Activated T-cell treated with anti-CD3 and anti-CD28 coated beads, Interleukin-2, amount 50 U/mL, for 24 hours (primary cell): ENCODE measurements at regions not wholly inside any gene's neighbourhood (a gene's known extent, or its start where the extent isn't known, plus 50 kb on each side); places are given as distances from the start of the nearest gene placed in this dataset.
"Not testable (repeated sequence)": the region's sequence is repeated elsewhere in the genome, so short reads cannot be mapped to it uniquely, and the experiment has no call there.

Experiments used
- DNase-seq: peaks from one replicate; pipeline ENCODE4 v3.0.0-alpha.2; 2020
- H3K27ac Mint-ChIP-seq: 2 replicates; pipeline ENCODE4 v1.8.0; 2020; ENCODE audit warnings: mild to moderate bottlenecking, mixed read lengths
- H3K27me3 Mint-ChIP-seq: 2 replicates; pipeline ENCODE4 v1.8.0; 2020; ENCODE audit warnings: mixed read lengths
- H3K36me3 Mint-ChIP-seq: 2 replicates; pipeline ENCODE4 v1.8.0; 2020; ENCODE audit warnings: low read depth, mixed read lengths
- H3K4me1 Mint-ChIP-seq: 2 replicates; pipeline ENCODE4 v1.8.0; 2020; ENCODE audit warnings: low read depth, mixed read lengths
- H3K4me3 Mint-ChIP-seq: 2 replicates; pipeline ENCODE4 v1.8.0; 2020; ENCODE audit warnings: mild to moderate bottlenecking, moderate library complexity, mixed read lengths
- H3K9me3 Mint-ChIP-seq: 2 replicates; pipeline ENCODE4 v1.8.0; 2020; ENCODE audit warnings: mixed read lengths

DNA sequence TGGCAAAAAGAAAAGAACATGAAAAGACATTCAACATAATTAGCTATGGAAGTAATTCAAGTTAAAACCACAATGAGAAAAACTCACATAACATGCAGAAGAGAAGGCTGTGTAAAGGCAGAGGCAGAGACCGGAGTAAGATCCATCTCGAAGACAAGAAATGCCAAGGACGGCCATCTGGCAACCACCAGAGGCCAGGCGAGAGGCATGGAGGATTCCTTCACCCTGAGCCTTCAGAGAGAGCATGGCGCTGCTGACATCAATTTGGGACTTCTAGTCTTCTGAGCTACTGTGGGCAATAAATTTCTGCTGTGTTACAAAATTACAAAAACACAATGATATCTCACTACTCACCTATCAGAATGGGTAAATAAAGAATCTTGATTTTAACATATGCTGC is 381.0 kb downstream of the TSHZ3 start:
- Mint-ChIP-seq H3K27me3 (peaks cover 14% of the 10 kb centered on the region), H3K4me3 (no peak overlapping the region), H3K9me3 (peaks cover 3% of the 10 kb centered on the region), H3K36me3 (no peaks in the 10 kb centered on the region), H3K4me1 (no peaks in the 10 kb centered on the region), H3K27ac (no peak overlapping the region)
- no peak for DNase-seq

DNA sequence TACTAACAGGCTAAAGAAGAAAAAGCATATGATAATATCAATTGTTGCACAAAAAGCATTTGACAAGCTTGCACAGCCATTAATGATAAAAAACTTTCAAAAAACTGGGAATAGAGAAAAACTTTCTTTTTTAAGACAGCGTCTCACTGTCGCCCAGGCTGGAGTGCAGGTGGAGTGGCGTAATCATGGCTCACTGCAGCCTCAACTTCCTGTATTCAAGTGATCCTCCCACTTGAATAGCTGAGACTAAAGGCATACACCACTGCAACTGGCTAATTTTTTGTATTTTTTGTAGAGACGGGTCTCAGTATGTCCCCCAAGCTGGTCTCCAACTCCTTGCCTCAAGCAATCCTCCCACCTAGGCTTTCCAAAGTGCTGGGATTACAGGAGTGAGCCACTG is 382.8 kb downstream of the TSHZ3 start:
- Mint-ChIP-seq H3K27me3 (peaks cover 8% of the 10 kb centered on the region), H3K4me3 (no peak overlapping the region), H3K36me3 (no peaks in the 10 kb centered on the region), H3K9me3 (peaks cover 3% of the 10 kb centered on the region), H3K4me1 (no peaks in the 10 kb centered on the region), H3K27ac (no peak overlapping the region)
- no peak for DNase-seq

DNA sequence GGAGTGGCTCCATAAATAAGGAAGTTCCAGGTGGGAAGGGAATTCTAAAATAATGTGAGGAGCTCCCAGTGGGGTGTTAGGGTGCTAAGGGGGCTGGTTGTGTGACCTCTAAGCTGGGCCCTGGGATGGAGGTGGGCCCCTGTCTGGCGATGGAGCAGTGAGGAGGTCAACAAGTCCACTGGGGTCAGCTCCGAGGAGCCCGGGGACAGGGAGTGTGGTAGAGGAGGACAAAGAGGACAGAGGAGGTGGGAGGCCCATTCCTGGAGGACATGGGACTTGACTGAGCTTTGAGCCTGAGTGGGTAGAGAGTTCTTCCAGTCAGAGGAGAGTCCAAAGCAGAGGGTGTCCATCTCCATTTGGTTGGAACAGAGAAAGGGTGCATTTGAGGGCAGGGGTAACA is 390.2 kb downstream of the TSHZ3 start:
- Mint-ChIP-seq H3K36me3 (no peaks in the 10 kb centered on the region), H3K4me3 (no peak overlapping the region), H3K27ac (no peak overlapping the region), H3K27me3 (peaks cover 33% of the 10 kb centered on the region), H3K9me3 (peaks cover 8% of the 10 kb centered on the region), H3K4me1 (no peaks in the 10 kb centered on the region)
- no peak for DNase-seq

DNA sequence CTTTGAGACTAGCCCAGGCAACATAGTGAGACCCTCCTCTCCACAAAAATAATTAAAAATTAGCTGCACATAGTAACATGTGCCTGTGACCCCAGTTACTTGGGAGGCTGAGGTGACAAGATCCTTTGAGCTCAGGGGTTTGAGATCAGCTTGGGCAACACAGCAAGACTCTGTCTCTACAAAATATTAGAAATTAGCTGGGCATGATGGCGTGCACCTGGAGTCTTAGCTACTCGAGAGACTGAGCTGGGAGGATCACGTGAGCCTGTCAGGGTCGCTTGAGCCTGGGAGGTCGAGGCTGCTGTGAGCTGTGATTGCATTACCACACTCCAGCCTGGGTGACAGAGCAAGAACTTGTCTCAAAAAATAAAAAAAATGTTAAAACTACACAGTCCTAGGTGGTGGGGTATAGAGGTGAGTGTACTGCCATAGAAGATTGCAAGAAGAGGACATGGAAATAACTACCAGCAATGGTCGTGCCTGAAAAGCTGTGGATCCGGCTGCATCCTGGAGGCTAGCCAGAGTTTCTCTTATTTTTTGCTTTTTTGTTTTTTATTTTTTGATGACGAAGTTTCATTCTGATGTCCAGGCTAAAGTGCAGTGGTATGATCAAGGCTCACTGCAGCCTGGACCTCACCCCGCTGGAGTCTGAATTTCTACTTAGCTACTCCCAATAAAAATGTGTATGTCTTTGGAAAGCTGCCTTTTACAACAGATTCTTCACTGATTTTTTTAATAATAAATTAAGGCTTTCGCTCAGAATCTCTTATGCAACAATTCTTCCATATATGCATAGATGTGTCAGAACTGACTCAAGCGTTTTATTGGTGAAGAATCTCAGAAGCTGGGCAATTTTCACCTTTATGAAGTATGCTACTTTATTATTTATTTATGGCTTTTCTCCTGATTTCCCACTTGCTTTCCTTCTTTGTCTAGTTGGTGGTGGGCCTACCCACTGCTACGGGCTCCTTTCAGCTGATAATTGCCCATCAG is 393.8 kb downstream of the TSHZ3 start:
- Mint-ChIP-seq H3K4me3 (no peak overlapping the region), H3K27ac (no peak overlapping the region), H3K4me1 (no peaks in the 10 kb centered on the region), H3K36me3 (no peaks in the 10 kb centered on the region), H3K27me3 (peaks cover 43% of the 10 kb centered on the region), H3K9me3 (no peaks in the 10 kb centered on the region)
- no peak for DNase-seq

DNA sequence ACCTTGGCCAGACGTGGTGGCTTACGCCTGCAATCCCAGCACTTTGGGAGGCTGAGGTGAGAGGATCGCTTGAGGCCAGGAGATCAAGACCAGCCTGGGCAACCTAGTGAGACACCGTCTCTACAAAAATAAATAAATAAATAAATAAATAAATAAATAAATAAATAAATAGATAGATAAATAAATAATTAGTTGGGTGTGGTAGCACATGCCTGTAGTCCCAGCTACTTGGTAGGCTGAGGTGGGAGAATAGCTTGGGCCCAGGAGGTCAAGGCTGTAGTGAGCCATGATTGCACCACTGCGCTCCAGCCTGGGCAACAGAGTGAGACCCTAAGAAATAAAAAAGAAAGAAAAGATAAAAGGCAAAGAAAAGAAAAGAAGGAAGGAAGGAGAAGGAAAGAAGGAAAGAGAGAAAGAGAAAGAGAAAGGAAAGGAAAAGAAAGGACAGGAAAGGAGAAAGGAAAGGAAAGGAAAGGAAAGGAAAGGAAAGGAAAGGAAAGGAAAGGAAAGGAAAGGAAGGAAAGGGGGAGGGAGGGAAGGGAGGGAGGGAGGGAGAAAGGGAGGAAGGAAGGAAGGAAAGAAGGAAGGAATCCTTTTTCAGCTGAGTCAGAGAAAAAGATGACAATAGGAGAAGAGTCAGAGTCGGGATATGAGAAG is 404.8 kb downstream of the TSHZ3 start:
- H3K27ac Mint-ChIP-seq: not testable (repeated sequence)

DNA sequence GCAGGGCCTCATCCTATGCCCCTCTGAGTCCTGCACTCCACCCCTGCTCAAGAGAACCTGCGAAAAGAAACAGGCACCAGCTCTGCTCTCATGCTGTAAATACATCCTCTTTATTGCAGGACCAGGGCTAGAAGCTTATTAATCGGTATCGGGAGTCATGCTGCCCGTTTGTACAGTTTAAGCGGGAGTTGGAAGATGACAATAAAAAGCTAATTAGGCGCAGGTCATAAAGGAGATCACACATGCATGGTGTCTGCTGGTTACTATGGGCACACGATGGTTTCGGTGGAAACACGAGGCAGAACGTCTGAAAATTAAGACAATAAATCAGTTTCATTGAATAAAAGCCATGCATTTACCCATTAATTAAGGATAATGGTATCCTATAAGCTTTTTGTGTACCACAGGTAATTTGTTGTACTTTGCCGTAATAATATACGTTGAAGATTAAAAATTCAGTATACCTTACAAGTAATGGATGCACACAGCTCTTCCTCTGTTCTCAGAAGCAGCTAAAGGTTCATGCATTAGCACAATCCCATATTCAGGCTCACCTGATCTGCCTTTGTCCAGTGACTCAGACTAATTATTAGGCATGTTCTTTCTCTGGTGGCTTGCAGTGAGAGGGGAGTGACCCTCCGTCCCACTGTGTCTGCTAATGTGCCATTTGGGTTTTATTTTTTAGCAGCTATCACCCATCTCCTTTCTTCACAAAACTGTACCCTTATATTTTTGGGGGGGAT is 406.0 kb downstream of the TSHZ3 start:
- H3K4me3 Mint-ChIP-seq: no peak overlapping the region
- peaks cover 22% of the 10 kb centered on the region for H3K27me3 Mint-ChIP-seq
- no peak for DNase-seq
- no peaks in the 10 kb centered on the region for H3K36me3 Mint-ChIP-seq
- H3K9me3 Mint-ChIP-seq: peaks cover 3% of the 10 kb centered on the region
- no peak overlapping the region for H3K27ac Mint-ChIP-seq
- H3K4me1 Mint-ChIP-seq: no peaks in the 10 kb centered on the region

More for the DNA sequence above, 404.8 kb downstream of the TSHZ3 start:
- not testable (repeated sequence) for H3K4me3 Mint-ChIP-seq, DNase-seq, H3K4me1 Mint-ChIP-seq, H3K9me3 Mint-ChIP-seq, H3K36me3 Mint-ChIP-seq
- H3K27me3 Mint-ChIP-seq: peaks cover 12% of the 10 kb centered on the region

DNA sequence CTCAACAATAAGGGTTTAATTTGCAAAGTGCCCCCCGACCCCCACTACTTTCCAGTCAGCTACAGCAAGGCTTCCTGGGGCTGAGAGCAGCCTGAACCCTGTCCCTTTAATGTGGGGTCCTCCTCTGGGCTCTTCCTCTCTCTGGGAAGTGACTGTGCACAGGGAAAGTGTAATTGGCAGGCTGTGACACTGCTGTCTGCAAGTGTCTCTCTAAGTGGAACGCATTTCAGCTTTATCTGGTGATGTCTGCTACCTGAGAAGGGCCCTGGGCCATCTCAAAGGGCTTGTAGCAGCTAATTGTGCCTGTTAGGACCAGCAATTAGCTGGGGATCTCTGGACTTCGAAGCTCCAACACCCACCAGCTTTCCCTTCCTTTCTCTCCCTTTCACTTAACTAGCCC is 406.6 kb downstream of the TSHZ3 start:
- DNase-seq: no peak
- H3K27me3 Mint-ChIP-seq: peaks cover 24% of the 10 kb centered on the region
- no peak overlapping the region for H3K4me3 Mint-ChIP-seq
- no peak overlapping the region for H3K27ac Mint-ChIP-seq
- no peaks in the 10 kb centered on the region for H3K4me1 Mint-ChIP-seq
- no peaks in the 10 kb centered on the region for H3K36me3 Mint-ChIP-seq
- H3K9me3 Mint-ChIP-seq: peaks cover 3% of the 10 kb centered on the region

DNA sequence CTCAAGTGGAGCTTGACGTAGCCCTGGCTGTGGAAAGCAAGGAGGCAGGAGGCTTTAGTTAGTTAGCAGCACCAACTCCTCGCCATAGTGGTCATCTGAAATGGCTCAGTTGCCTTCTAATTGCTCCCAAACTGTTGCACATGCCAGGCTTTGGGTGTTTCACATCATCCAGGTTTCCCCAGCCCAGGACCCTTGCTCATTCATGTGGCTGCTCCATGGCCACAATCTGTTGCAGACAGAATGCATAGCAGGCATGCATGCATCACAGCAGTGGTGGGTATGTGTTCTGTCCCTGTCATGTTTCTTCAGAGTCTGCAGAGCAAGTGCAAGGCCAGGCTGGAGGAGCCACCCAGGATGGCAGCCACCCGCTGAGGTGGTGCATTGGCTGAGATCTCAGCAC is 407.6 kb downstream of the TSHZ3 start:
- DNase-seq: no peak
- peaks cover 24% of the 10 kb centered on the region for H3K27me3 Mint-ChIP-seq
- peaks cover 3% of the 10 kb centered on the region for H3K9me3 Mint-ChIP-seq
- H3K27ac Mint-ChIP-seq: no peak overlapping the region
- H3K4me3 Mint-ChIP-seq: no peak overlapping the region
- H3K4me1 Mint-ChIP-seq: no peaks in the 10 kb centered on the region
- H3K36me3 Mint-ChIP-seq: no peaks in the 10 kb centered on the region

DNA sequence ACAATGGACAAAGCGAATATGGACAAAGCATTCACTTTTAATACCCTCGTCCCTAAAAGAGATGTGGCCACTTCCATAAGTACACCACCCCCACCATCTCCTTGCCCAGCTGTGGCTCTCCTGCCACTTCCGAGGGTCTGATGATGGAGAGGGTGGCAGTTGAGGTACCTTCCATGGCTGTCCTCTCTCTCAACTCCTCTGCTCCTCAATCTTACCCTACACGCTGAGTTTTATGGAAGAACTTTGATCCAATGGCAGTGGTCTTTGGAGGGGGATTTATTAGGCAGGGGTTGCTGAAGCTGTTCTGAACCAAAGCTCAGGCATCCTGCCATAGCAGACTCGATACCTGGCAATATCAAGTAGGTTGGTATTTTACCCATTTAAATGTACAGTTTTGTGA is 413.0 kb downstream of the TSHZ3 start:
- Mint-ChIP-seq H3K9me3 (peaks cover 3% of the 10 kb centered on the region), H3K4me1 (no peaks in the 10 kb centered on the region), H3K27ac (no peak overlapping the region), H3K27me3 (peaks cover 15% of the 10 kb centered on the region), H3K36me3 (no peaks in the 10 kb centered on the region), H3K4me3 (no peak overlapping the region)
- no peak for DNase-seq

DNA sequence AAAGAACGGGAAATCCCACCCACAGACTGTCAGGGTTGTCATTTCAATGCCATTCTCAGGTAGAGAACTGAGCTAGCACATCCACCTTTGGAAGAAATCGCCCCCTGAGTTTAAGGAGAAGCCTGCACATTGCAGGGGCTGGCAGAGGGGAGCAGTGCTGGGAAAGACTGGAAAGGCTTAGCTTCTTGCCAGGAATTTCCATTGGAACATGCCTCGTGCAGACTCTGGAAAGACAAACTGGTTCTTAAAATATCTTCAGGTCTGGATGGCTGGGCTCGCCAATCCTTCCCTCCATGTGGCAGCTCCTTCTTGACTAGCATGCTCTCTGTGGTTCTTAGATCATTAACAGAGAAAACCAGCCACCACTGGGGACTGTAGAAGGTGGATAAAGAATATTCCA is 414.1 kb downstream of the TSHZ3 start:
- Mint-ChIP-seq H3K4me1 (no peaks in the 10 kb centered on the region), H3K27me3 (peaks cover 13% of the 10 kb centered on the region), H3K4me3 (no peak overlapping the region), H3K36me3 (no peaks in the 10 kb centered on the region), H3K27ac (no peak overlapping the region), H3K9me3 (peaks cover 1% of the 10 kb centered on the region)
- DNase-seq: no peak

DNA sequence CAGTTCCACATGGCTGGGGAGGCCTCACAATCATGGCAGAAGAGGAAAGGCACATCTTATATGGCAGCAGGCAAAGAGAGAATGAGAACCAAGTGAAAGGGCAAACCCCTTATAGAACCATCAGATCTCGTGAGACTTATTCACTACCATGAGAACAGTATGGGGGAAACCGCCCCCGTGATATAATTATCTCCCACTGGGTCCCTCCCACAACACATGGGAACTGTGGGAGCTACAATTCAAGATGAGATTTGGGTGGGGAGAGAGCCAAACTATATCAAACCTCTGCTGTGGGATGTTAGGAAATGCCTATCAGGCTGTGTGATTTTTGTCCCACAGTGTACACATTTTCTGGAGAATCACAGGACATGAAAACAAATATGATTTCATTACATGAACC is 415.8 kb downstream of the TSHZ3 start:
- not testable (repeated sequence) for H3K36me3 Mint-ChIP-seq, H3K4me1 Mint-ChIP-seq, H3K9me3 Mint-ChIP-seq, H3K4me3 Mint-ChIP-seq, H3K27ac Mint-ChIP-seq, H3K27me3 Mint-ChIP-seq, DNase-seq

DNA sequence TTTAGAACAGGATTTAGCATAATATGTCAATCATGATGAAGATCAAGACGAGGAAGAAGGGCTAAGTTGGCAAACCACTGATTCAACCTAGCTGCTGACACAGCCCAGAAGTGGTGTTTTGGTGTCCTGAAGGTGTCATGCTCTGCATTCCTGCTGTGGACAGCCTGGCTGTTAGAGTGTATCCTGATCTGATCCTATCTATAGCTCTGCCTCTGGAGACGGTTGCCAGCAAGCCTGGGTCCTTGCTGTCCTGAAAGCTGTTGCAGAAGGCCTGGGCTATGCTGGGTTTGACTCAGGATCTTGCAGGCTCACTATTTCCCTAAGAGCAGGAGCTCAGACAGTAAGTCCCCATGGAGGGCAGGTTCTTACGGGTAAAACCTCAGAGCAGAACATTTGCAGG is 416.4 kb downstream of the TSHZ3 start:
- Mint-ChIP-seq H3K27me3 (peaks cover under 1% of the 10 kb centered on the region), H3K4me3 (no peak overlapping the region), H3K4me1 (no peaks in the 10 kb centered on the region), H3K36me3 (no peaks in the 10 kb centered on the region), H3K9me3 (peaks cover 4% of the 10 kb centered on the region), H3K27ac (no peak overlapping the region)
- DNase-seq: no peak

DNA sequence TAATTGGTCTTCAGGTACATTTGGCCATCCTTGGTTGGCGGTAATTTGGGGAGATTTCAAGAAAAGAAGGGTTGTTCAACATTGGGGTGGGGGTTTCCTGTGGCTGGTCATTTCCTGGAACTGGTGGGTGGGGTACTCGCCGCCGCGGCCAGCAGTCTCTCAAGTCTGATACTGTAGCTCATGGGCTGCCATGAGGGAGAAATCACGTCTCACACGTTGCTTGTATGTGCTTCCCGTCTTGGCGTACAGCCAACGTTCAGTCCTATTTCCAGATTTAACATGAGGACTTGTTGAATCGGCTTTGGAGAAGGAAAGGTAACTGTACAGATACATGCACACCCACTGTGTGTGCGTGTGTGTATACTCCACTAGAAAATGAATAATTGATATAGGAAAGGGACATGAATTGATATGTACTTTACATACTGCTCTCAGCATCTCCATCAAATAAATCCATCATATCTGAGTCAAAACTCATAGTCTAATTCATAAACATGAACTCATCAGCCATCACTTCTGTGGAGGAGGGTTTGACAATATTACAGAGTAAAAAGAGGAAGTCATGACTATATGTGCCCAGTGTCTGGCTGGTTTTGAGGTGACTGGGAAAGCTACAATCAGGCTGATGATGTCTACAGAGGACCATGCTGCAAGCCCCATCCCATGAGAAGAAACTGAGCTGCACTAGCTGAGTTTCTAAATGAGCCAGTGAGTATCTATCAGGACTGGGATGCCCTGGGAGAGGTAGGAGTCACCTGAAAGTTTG is 418.1 kb downstream of the TSHZ3 start:
- no peak overlapping the region for H3K27ac Mint-ChIP-seq
- no peak overlapping the region for H3K4me3 Mint-ChIP-seq
- no peaks in the 10 kb centered on the region for H3K36me3 Mint-ChIP-seq
- H3K27me3 Mint-ChIP-seq: peaks cover 3% of the 10 kb centered on the region
- no peaks in the 10 kb centered on the region for H3K4me1 Mint-ChIP-seq
- peaks cover 4% of the 10 kb centered on the region for H3K9me3 Mint-ChIP-seq
- DNase-seq: no peak

DNA sequence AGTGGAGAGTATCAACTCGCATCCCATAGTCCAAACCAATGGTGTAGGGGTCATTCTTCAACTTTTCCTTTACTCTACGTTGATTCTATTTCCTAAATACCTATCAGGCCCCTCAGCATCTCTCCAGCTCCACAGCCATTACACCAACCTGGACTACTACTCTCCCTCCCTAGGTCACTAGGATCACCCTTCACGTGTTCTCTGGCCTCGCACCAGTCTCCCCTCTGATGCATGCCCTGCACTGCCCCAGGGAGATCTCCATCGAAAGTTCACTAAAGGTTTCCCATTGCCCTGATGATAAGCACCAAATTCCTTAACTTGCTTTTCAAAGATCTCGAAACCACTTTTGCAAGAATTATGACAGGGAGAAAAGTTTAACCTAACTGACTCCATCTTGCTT is 421.5 kb downstream of the TSHZ3 start:
- H3K36me3 Mint-ChIP-seq: no peaks in the 10 kb centered on the region
- peaks cover 4% of the 10 kb centered on the region for H3K9me3 Mint-ChIP-seq
- no peak for DNase-seq
- H3K4me1 Mint-ChIP-seq: no peaks in the 10 kb centered on the region
- H3K4me3 Mint-ChIP-seq: no peak overlapping the region
- H3K27me3 Mint-ChIP-seq: peaks cover 3% of the 10 kb centered on the region
- H3K27ac Mint-ChIP-seq: no peak overlapping the region
